Tibial nerve (tissue), 4 donors: ENCODE measurements at regions not wholly inside any gene's neighbourhood (a gene's known extent, or its start where the extent isn't known, plus 50 kb on each side); places are given as distances from the start of the nearest gene placed in this dataset.

Experiments used
- DNase-seq, 2 donors: peaks; one replicate each; pipeline ENCODE4 v3.0.0-alpha.2; 2019; ENCODE audit warnings: low spot score in 2 of 2
- H3K27ac ChIP-seq, 4 donors: fragments of 200-600 bp; sonication (generic) in 3 of 4; one replicate each; pipeline ENCODE4 v1.5.1; 2017 to 2019; ENCODE audit warnings: mild to moderate bottlenecking in 1 of 4
- H3K27me3 ChIP-seq, 2 donors: fragments of 200-600 bp; sonication (generic) in 1 of 2; one replicate each; pipeline versions ENCODE4 v1.5.1 to v1.6.0; 2017 to 2019
- H3K36me3 ChIP-seq, 3 donors: fragments of 200-600 bp; sonication (generic); one replicate each; pipeline ENCODE4 v1.5.1; 2018 to 2019
- H3K4me1 ChIP-seq, 4 donors: fragments of 200-600 bp; sonication (generic) in 3 of 4; one replicate each; pipeline ENCODE4 v1.5.1; 2017 to 2019
- H3K4me3 ChIP-seq, 4 donors: fragments of 200-600 bp; sonication (generic) in 3 of 4; one replicate each; pipeline ENCODE4 v1.5.1; 2017 to 2019; ENCODE audit warnings: mild to moderate bottlenecking in 1 of 4, moderate library complexity in 1 of 4
- H3K9me3 ChIP-seq, 4 donors: fragments of 200-600 bp; sonication (generic) in 3 of 4; one replicate each; pipeline ENCODE4 v1.5.1; 2017 to 2019
- CTCF ChIP-seq, 5 experiments: fragments of 200-600 bp in 3 of 5; fragments of 450-650 bp in 2 of 5; sonication (generic) in 3 of 5; IDR thresholded peaks; one replicate each; pipeline ENCODE4 v1.5.1; 2016 to 2019; ENCODE audit warnings: antibody characterized with exemption in 5 of 5, mild to moderate bottlenecking in 3 of 5, moderate library complexity in 2 of 5
- EP300 ChIP-seq, 2 donors: sonication (generic); formaldehyde crosslinking; IDR thresholded peaks; one replicate each; pipeline ENCODE4 v1.6.1; 2017; ENCODE audit warnings: antibody characterized with exemption in 2 of 2, mild to moderate bottlenecking in 1 of 2
- POLR2A ChIP-seq, 2 donors: fragments of 450-650 bp; IDR thresholded peaks; one replicate each; pipeline ENCODE4 v1.6.1; 2017; ENCODE audit warnings: antibody characterized with exemption in 2 of 2, mild to moderate bottlenecking in 2 of 2, moderate library complexity in 2 of 2
- WGBS, 2 donors: methylation state at CpG; one replicate each; pipeline ENCODE4 v1.1.5; 2018; 5-methylcytosine and 5-hydroxymethylcytosine counted together

- WGBS, 2 donors, result 89 to 90% methylated on average over 2 of the region's 2 CpGs
- TF ChIP-seq POLR2A (IDR thresholded peaks at IDR 0.05), result no peak
- DNase-seq, result no peak
- Histone ChIP-seq H3K4me3 (no peak overlapping the region), H3K27ac (no peak overlapping the region), H3K4me1 (no peaks in the 10 kb centered on the region), H3K9me3 (no peaks in the 10 kb centered on the region), H3K36me3 (no peaks in the 10 kb centered on the region), H3K27me3 (no peaks in the 10 kb centered on the region)
These were observed 211.6 kb upstream of the PTBP2 start for GRCh38 chr1:96509951-96510350.

GRCh38 chr1:96510391-96510790 is 211.2 kb upstream of the PTBP2 start:
- no peaks in the 10 kb centered on the region for H3K36me3 ChIP-seq
- WGBS, 2 donors, result 79 to 83% methylated on average over 3 of the region's 3 CpGs
- no peaks in the 10 kb centered on the region for H3K9me3 ChIP-seq
- no peaks in the 10 kb centered on the region for H3K4me1 ChIP-seq
- TF ChIP-seq POLR2A (IDR thresholded peaks at IDR 0.05), result no peak
- no peak for TF ChIP-seq CTCF (IDR thresholded peaks at IDR 0.05)
- TF ChIP-seq EP300 (IDR thresholded peaks at IDR 0.05), result no peak
- H3K27ac ChIP-seq, result no peak overlapping the region
- H3K27me3 ChIP-seq, result no peaks in the 10 kb centered on the region
- no peak for DNase-seq
- no peak overlapping the region for H3K4me3 ChIP-seq

GRCh38 chr1:96510911-96511310 is 210.7 kb upstream of the PTBP2 start:
- H3K9me3 ChIP-seq, result no peaks in the 10 kb centered on the region
- no peaks in the 10 kb centered on the region for H3K36me3 ChIP-seq
- no peak for TF ChIP-seq EP300 (IDR thresholded peaks at IDR 0.05)
- TF ChIP-seq CTCF (IDR thresholded peaks at IDR 0.05), result no peak
- TF ChIP-seq POLR2A (IDR thresholded peaks at IDR 0.05), result no peak
- 89 to 96% methylated on average over 3 of the region's 3 CpGs for WGBS, 2 donors
- no peak for DNase-seq
- no peaks in the 10 kb centered on the region for H3K27me3 ChIP-seq
- H3K4me1 ChIP-seq, result no peaks in the 10 kb centered on the region
- no peak overlapping the region for H3K27ac ChIP-seq
- no peak overlapping the region for H3K4me3 ChIP-seq

- DNase-seq, result no peak
- H3K27ac ChIP-seq, result no peak overlapping the region
- 50 to 100% methylated on average over 1 of the region's 1 CpG for WGBS, 2 donors
- no peaks in the 10 kb centered on the region for H3K9me3 ChIP-seq
- H3K4me1 ChIP-seq, result no peaks in the 10 kb centered on the region
- H3K36me3 ChIP-seq, result no peaks in the 10 kb centered on the region
- TF ChIP-seq CTCF (IDR thresholded peaks at IDR 0.05) (no peak), EP300 (IDR thresholded peaks at IDR 0.05) (no peak), POLR2A (IDR thresholded peaks at IDR 0.05) (no peak)
- H3K4me3 ChIP-seq, result no peak overlapping the region
- no peaks in the 10 kb centered on the region for H3K27me3 ChIP-seq
These were observed 208.4 kb upstream of the PTBP2 start for GRCh38 chr1:96513136-96513535.

GRCh38 chr1:96515430-96515829 is 206.2 kb upstream of the PTBP2 start:
- Histone ChIP-seq H3K36me3 (no peaks in the 10 kb centered on the region), H3K4me1 (peaks cover 0 to 8% (median 0%) of the 10 kb centered on the region in 4 donors), H3K27ac (no peak overlapping the region), H3K9me3 (no peaks in the 10 kb centered on the region), H3K4me3 (no peak overlapping the region), H3K27me3 (no peaks in the 10 kb centered on the region)
- TF ChIP-seq CTCF (IDR thresholded peaks at IDR 0.05), result no peak
- no peak for TF ChIP-seq EP300 (IDR thresholded peaks at IDR 0.05)
- no peak for TF ChIP-seq POLR2A (IDR thresholded peaks at IDR 0.05)
- no peak for DNase-seq
- 92 to 94% methylated on average over 3 of the region's 3 CpGs for WGBS, 2 donors

GRCh38 chr1:96515925-96516324 is 205.7 kb upstream of the PTBP2 start:
- Histone ChIP-seq H3K4me1 (peaks cover 0 to 11% (median 0%) of the 10 kb centered on the region in 4 donors), H3K4me3 (no peak overlapping the region), H3K9me3 (no peaks in the 10 kb centered on the region), H3K27ac (no peak overlapping the region), H3K27me3 (no peaks in the 10 kb centered on the region), H3K36me3 (no peaks in the 10 kb centered on the region)
- WGBS, 2 donors, result 95 to 97% methylated on average over 1 of the region's 1 CpG
- no peak for DNase-seq
- TF ChIP-seq POLR2A (IDR thresholded peaks at IDR 0.05) (no peak), EP300 (IDR thresholded peaks at IDR 0.05) (no peak), CTCF (IDR thresholded peaks at IDR 0.05) (no peak)
